GM19455 (cell line): ENCODE measurements at regions not wholly inside any gene's neighbourhood (a gene's known extent, or its start where the extent isn't known, plus 50 kb on each side); places are given as distances from the start of the nearest gene placed in this dataset.
"Not testable (repeated sequence)": the region's sequence is repeated elsewhere in the genome, so short reads cannot be mapped to it uniquely, and the experiment has no call there.

Experiments used
- ATAC-seq: cut with Tn5 transposase; IDR thresholded peaks from one replicate; pipeline ENCODE4 v1.9.1; 2021; ENCODE audit not compliant: unreplicated experiment

DNA sequence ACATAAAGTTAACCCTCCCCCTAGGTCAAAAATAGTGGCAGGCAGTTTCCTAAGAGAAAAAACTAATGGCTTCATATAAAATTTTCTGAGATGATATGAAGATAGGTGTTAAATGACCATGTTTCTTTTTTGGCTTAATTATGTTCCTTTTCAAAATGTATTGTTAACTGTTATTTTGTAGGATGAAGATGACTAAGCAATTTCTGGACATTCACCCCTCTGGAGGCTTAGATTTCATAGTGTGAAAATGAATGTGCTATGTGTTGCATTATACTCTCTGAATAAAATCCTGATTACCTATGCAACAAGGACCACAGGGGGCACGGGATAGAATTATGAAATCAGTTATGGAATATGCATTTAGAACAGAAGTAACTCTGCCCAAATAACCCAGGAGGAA, 233.5 kb downstream of the MRPS30 start:
- no peak for ATAC-seq

DNA sequence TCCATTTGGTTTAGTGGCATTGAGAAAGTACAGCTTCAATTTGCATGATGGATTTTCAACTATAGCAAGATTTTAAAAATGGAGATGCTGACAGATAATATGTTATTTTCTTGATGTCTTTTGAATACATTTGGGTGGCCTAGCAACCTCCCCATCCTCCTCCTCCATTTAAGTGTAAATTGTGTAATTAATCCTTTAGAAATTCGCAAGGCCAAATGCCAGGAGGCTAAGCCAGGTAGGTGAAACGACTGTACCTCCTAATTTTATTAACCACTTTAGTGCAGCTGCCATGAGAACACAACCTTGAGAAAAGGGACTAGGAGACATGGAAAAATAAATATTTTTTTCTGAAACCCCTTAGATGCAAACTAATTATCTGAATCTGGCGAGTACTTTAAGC, 248.8 kb downstream of the MRPS30 start:
- ATAC-seq = no peak

DNA sequence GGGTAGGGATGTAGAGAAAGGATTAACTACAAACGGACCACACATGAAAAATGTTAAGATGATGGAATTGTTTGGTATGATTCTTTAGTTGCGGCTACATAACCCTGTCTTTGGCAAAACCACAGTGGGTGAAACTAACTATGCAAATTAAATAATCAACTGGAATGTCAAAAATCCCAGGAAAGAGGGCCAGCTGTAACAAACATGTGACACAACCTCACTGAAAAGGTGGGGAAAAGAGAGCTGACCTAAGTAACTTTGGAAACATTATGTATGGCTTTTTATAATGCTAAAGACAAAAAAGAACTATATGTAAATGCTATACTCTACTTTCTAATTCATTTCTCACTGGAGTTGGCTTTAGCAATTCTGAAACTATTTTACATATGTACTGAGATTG, 252.0 kb downstream of the MRPS30 start:
- no peak for ATAC-seq

DNA sequence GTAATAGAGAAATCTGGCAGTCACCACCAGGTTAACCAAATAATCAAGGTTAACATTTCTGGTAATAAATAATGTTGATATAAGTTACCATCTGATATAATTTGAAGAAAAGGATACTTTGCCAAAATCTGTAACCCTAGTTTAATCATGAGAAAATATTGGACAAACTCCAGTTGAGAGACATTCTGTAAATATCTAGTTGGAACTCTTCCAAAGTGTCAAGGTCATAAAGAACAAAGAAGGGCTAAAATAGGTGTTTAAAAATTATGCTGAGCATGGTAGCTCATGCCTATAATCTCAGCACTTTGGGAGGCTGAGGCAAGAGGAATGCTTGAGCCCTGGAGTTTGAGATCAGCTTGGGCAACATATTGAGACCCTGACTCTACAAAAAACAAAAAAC, 253.3 kb downstream of the MRPS30 start:
- no peak for ATAC-seq

DNA sequence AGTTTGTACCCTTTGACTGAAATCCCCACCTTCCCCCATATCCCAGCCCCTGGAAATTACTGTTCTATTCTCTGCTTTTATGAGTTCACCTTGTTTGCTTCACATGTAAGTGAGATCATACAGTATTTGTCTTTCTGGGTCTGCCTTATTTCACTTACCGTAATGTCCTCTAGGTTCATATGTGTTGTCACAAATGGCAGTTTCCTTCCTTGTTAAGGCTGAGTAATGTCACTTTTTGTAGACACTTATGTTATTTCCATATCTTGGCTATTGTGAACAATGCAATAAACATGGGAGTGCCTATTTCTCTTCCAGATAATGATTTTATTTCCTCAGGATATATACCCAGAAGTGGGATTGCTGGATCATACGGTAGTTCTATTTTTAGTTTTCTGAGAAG, 272.3 kb downstream of the MRPS30 start:
- ATAC-seq = no peak

DNA sequence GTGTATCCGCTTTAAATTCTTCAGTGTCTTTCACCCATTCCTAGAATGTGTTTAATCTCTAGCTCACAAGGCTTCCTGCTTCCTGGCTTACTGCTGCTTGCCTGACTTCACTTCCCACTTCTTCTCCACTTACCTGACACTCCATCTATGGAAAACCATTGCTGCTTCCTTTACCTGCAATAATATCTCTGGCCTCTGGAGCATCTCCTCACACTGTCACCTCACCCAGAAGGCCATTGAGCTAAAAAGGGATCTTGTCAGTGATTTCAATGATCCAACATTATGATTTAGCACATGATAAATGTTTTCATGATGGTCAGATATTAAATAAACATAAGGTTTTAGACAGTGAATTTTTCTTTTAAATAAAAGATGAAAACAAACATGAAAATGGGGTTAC, 281.1 kb downstream of the MRPS30 start:
- no peak for ATAC-seq

DNA sequence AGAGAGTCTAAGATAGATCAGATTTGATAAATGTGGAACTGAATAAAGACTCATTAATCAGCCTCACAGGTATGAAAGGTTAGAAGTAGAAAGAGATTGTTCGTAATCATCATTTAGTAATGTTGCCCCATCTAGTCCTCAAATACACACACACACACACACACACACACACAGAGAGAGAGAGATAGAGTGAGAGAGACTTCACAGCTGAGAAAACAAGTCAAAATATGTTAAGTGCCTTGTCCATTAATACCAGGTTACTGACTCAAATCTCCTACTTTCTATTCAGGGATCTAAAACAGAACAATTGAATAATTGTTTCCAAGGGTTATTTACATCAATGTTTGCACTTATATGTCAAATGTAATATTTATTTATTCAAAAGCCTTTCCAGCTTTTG, 284.6 kb downstream of the MRPS30 start:
- ATAC-seq = no peak

DNA sequence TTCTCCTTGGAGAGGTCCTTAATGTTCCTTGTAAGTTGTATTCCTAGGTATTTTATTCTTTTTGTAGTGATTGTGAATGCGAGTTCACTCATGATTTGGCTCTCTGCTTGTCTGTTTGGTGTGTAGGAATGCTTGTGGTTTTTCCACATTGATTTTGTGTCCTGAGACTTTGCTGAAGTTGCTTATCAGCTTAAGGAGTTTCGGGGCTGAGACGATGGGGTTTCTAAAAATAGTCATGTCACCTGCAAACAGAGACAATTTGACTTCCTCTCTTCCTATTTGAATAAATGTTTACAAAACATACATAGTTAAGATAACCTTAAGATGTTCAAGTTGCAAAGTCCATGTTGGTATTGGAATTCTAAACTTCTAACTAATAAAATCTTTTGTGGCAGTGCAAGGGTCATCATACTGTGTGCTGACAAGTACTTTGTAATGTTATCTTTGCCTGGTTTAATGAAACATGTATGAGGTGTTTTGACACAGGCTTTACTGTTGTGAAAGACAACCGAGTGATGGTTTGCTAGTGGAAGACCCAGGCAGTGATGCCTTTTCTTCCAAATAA, 286.2 kb downstream of the MRPS30 start:
- no peak for ATAC-seq

DNA sequence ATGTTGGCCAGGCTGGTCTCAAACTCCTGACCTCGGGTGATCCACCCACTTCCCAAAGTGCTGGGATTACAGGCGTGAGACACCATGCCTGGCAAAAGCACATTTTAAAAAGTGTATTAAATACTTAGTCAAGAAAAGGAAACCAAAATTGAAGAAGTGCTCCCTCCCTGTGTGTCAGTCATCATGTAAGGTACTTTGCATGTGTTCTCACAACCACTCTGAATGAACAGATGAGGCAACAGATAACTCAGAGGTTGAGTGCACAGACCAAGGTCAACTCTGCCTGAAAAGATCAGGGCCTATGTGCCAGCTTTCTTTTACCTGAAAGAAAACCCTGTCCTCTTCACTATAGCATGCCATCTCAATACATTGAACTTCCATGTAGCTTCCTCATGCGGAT, 289.7 kb downstream of the MRPS30 start:
- no peak for ATAC-seq

DNA sequence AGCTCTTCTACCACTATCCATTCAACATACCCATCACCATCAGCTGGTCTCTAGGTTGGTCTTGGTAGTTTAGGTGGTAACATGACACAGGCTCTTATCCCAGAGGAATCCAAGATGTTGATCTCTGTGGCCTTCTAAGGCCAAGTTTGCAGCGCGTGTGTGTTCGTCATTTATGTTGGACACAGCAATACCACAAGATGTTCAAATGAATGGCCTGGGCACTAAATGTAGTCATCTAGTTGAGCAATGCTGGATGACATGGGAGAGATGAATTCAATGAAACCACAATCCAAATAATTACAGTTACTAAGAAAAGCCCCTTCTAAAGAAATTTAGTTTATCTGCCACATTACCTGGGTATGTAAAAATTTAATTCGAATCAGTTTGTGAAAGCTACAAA, 292.4 kb downstream of the MRPS30 start:
- no peak for ATAC-seq

DNA sequence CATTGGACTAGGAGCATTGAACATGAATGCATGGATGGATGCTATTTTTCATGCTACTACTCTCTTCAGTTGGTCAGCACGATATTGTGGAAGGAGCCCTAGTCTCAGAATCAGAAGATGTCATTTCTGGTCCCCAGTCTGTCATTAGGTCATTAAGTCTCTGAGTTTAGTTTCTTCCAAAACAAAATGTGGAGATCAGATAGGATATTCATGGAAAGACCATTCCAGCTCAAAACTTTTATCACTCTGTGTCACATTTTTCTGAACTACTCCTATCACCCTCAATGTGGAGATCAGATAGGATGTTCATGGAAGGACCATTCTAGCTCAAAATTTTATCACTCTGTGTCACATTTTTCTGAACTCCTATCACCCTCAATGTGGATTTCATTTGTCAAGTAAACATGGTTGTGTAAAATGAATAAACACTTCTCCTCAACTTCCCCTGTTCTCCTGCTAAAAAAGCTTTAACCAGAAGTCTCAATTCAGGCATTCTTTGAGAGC, 296.8 kb downstream of the MRPS30 start:
- ATAC-seq = no peak

DNA sequence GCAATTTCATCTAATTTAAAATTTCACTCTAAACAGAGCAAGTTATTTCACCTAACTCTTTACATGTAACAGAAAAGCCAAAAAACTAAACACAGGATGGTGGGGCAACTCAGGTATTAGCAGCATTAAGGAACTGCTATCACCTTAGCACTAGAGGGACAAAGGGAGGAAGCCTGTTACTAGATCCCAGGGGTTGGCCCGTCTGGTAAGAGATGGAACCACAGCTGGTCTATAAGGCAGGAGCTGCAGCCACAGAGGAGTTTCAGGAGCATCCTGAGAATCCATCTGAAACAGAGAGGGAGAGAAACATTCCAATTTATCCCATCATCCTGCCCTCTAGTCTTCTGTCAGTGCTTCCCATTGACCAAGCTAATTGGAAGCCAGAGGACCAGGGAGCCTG, 300.3 kb downstream of the MRPS30 start:
- ATAC-seq = no peak

DNA sequence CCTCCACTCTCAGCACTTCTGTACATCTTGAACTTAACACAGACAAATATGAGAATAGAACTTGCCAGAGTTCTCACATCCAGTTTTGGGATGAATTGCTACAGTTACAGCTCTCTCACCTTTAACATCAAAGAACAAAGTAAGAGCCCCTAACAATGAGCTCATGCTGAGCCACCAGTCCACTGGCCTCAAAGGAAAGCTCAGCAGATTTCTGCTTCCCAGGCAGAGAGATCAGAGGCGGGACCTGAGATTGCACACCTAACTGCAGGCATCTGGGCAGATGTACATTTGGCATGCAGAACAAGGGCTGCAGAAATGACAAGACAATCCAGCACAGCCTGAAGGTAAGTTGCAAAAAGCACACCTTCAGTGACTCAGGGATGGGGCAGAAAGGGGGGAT, 300.9 kb downstream of the MRPS30 start:
- no peak for ATAC-seq

DNA sequence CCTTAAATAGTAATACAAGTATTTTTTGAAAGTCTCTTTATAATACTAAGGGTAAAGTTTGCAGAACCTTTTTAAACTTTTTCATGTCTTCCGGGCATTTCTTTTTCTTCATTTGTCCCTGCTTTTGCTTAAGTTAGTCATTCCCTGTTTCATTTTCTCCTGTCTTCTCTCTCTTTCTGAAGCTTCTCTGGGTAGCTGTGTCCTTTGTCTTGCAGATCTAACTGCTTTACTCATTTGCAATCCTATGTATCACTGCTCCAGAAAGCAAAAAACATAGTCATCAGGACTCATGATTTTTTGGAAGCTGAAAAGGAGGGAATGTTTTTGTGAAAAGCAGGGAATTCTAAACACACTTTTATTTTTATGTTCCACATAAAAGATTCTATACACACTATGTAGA, 301.7 kb downstream of the MRPS30 start:
- ATAC-seq = no peak

DNA sequence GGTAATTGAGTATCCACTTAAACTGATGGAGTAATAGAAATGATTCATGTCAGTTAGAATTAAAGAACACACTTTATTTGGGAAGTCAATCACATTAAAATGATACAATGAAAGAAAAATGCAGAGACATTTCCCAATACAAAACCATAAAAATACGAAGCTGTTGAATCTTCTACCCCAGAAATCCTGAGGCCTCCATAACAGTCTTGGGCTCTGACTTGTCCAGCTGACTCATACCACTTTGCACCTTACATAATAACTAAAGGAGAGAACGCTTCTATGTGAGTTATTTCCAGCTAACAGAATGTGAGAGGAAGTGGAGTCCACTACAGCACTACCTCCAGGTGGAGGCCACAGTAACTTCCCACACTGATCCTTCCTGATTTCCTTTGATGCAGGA, 305.0 kb downstream of the MRPS30 start:
- no peak for ATAC-seq

DNA sequence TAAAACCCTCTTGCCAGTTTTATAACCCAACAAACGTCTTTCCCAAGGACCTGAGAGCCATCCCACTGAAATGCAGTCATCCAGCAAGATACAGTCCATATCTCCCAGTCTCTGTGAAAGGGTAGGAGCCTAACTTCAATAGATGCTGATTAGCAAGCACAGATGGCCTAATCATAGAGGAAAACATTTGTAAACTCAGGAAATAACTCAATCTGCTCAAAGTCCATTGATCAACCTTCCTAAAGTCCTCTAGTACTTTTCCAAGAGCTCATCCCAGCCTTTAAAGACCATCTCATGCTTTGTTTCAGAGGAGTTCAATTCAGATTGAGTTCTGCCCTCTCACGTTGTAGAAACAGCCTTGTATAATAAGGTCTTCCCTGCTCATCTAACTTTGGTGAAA, 324.2 kb downstream of the MRPS30 start:
- ATAC-seq = no peak

DNA sequence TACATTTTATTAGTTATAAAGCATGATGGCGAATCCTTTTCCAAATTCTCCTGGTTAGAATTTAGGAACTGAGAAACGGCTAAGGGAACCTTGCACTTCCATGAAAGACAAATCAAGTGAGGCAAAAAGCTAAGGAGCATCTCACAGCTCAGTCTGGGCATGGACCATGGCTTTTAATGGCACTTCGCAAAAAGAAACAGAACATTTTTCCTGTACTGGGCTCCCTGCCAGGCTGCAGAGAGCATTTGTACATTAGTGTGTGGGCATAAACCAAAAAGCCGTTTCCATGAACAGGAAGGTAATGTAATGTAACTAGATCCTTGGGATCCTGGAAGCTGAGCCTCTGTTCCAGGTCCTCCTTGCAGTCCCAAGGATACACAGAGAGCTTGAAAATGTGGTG, 354.2 kb downstream of the MRPS30 start:
- ATAC-seq = no peak

DNA sequence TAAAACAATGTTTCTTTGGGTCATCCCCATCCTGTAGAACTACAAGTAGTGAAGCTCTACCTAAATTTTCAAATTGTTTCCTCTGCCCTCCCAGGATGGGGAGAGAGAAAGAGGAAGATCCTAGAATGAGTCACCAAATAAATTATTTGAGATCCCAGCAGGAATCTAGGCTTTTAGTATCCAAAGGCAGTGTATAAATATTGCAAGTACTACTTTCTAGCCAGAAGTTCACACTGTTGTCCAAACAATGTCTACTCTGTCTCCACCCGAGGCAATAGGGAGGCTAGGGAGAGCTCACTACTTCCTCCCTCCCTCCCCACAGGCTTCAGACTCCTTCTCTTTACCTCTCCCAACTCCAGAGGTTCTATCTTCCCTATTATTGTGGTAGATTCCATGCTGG, 362.8 kb downstream of the MRPS30 start:
- ATAC-seq = no peak

DNA sequence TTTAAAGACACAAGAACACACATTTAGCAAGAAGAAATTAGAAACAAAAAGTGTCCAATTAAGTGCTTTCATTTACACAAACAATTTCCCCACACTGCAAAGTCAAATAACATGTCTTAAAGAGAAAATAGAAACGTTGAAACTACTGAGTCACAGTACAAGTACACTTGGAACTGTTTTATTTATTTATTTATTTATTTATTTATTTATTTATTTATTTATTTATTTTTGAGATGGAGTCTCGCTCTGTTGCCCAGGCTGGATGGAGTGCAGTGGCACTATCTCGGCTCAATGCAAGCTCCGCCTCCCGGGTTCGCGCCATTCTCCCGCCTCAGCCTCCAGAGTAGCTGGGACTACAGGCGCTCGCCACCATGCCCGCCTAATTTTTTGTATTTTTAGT, 363.9 kb downstream of the MRPS30 start:
- ATAC-seq = not testable (repeated sequence)

DNA sequence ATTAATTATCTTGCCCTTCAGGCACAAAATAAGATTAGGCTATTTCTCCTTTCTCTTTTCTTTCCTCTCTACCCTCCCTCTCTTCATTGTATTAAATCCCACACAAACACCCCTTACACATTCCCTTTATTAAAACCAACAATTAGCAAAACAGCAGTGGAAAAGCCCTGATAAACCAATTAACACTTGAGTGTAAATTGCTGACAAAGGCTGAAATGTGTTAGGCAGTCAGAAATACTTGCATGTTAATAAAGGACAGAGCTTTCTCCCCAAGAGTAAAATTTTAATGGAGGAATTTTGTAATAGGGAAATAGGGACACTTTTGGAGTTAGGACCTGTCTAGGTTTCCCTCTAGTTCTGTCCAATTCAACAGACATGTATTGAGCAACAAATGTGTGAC, 370.9 kb downstream of the MRPS30 start:
- ATAC-seq = no peak

DNA sequence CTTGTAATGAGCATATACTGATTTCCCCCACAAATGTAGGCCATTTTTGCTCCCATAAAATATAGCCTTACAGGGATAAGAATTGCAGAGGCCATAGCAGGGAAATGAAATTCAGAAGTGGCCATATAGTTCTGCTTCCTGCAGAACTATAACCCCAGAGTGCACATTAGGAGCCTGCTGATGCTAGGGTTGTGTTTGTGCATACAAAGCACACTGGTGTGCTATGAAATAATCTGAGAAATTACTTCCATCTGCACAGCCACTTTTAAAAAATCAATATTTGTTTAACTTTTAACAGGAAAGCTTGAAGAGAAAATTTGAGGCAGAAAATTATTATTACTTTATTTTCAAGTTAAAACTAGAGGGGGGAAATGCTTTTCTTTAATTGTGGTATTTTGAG, 380.3 kb downstream of the MRPS30 start:
- ATAC-seq = no peak

DNA sequence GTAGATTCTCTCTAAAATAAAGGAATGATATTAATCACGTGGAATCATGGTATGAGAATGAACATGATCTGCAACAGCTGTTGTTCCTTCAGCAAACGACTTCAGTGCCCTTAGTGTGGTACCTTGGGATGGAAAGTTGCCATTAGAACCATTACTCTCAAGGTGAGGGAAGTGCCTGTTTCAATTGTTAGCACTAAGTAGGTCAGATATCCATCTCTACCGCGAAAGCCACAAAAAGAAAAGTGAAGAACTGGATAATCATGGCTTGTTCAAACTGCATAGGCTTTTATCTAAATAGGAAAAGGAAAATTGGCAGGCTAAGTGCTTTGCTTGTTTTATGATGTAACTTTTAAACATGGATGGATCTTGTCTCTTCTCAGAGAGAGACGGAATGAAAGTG, 380.7 kb downstream of the MRPS30 start:
- no peak for ATAC-seq

DNA sequence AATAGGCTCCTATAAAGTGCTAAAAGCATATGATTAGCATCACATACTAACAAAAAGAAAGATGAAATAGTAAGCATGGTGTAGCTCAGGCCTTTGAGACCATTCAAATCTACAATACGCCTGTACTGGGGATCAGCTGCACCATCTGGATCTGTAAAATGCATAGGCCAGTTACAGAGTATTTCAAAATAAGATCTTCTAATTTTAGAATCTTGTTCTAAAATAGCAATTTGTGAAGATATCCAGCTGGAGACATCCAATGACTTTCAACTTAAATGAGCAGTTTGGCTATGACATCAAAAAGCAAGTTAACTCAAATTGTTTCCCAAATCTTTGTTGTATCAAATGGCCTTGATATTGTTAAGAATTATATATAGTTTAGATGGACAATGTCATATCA, 386.3 kb downstream of the MRPS30 start:
- ATAC-seq = no peak
